ENCODE measurements at regions not wholly inside any gene's neighbourhood (a gene's known extent, or its start where the extent isn't known, plus 50 kb on each side); places are given as distances from the start of the nearest gene placed in this dataset.
A peak's percentile ranks its signal among the peaks of the same experiment; 100 is the strongest.

DNA sequence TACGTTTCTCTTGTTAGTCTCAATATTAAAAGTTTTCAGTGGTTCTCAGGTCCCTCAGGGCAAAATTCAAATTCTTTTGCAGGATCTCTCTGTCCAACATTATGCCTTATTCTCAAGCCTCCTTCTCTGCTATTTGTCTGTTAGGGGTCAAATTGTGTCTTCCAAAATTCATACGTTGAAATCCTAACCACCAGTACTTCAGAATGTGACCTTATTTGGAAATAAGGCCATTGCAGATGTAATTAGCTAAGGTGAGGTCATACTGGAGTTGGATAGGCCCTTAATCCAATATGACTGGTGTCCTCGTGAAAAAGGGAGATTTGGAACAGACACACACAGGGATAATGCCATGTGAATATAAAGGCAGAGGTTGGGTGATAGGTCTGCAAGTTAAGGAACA is 64.1 kb upstream of the ADGRF1 start:
- peak overlapping the region in 1 of 2 experiments; percentile 7; a peak in 1 of 4 replicates for H3K4me2 ChIP-seq (ENCODE audit: insufficient read depth in 1 of 2, low read depth in 2 of 2, low read length in 2 of 2)
- ChIA-PET POLR2A (ENCODE audit: partially characterized antibody) (interaction anchor here (0.8 kb wide), 1 partner anchor 95 kb away, joined by 3 read pairs; no protein-coding TSS in a partner anchor), CTCF (ENCODE audit: partially characterized antibody) (interaction anchor here (0.9 to 1.4 kb wide), 4 partner anchors 10 to 258 kb away, joined by 3 to 5 read pairs (median 4); no protein-coding TSS in a partner anchor)
- no peak overlapping the region for H3K4ac ChIP-seq (replicated peaks; ENCODE audit: insufficient read length, low read depth, low read length)
- FAIRE-seq, result no peak
- peak overlapping the region; percentile 91 for H2BK120ac ChIP-seq (replicated peaks; ENCODE audit: low read depth, low read length)
- no peaks in the 10 kb centered on the region for H3K27me3 ChIP-seq (replicated peaks in 1 of 4; ENCODE audit: control insufficient read depth in 3 of 4, extremely low read depth in 1 of 4, insufficient read depth in 3 of 4, low read length in 3 of 4)
- peak overlapping the region; percentile 84; the same call in 1 of the 2 replicates for H2AFZ ChIP-seq (ENCODE audit: low read length)
- peaks cover 4 to 12% (median 8%) of the 10 kb centered on the region in 4 experiments; a peak in 6 of 7 replicates for H3K4me1 ChIP-seq (replicated peaks in 1 of 4; ENCODE audit: control insufficient read depth in 3 of 4, insufficient read depth in 4 of 4, low read length in 3 of 4)
- no peaks in the 10 kb centered on the region for H3K9me3 ChIP-seq (ENCODE audit: insufficient read depth in 2 of 2, low read depth in 1 of 2, low read length in 1 of 2)
- WGBS, 2 experiments (ENCODE audit: extremely low coverage in 1 of 2, insufficient coverage in 1 of 2, insufficient read length in 1 of 2, insufficient replicate concordance in 2 of 2, low coverage in 1 of 2, low lambda C conversion rate in 2 of 2, missing lambda C conversion rate in 1 of 2), result 63% methylated on average over 3 of the region's 3 CpGs; no CpG with 5 or more reads in 1 of the 2 experiments
- TF ChIP-seq KDM5A (IDR thresholded peaks at IDR 0.05; ENCODE audit: low read length) (no peak), SRF (IDR thresholded peaks at IDR 0.05; ENCODE audit: low read depth, low read length) (0 out of 2 replicates have a peak, but pooled peaks have one; percentile 48)
- no peaks in the 10 kb centered on the region for H3K36me3 ChIP-seq (ENCODE audit: control insufficient read depth in 2 of 4, insufficient read depth in 4 of 4, low read length in 3 of 4)
- H4K91ac ChIP-seq (replicated peaks; ENCODE audit: insufficient read length, low read length), result peak overlapping the region; percentile 89
- no peak for DNase-seq (ENCODE audit: low read depth in 1 of 2, low spot score in 2 of 2)
- no peaks in the 10 kb centered on the region for H3K23me2 ChIP-seq (ENCODE audit: low read depth, low read length)
- H3K56ac ChIP-seq (replicated peaks; ENCODE audit: insufficient read length, low read depth, low read length), result no peak overlapping the region
- no peaks in the 10 kb centered on the region for H4K20me1 ChIP-seq (replicated peaks in 1 of 2; ENCODE audit: control insufficient read depth in 1 of 2, insufficient read depth in 2 of 2, low read length in 2 of 2)
- no peak overlapping the region for H4K5ac ChIP-seq (ENCODE audit: insufficient read length, low read depth, low read length)
- H3K14ac ChIP-seq (ENCODE audit: insufficient read length), result no peak overlapping the region
- no peak overlapping the region for H3K23ac ChIP-seq (ENCODE audit: insufficient read length)
- H3K4me3 ChIP-seq (ENCODE audit: extremely low read depth in 1 of 4, insufficient read depth in 2 of 4, low read depth in 3 of 4, low read length in 4 of 4), result peak overlapping the region in 1 of 4 experiments; percentile 1; a peak in 1 of 8 replicates
- peak overlapping the region; percentile 77; the same call in 1 of the 2 replicates for H3K27ac ChIP-seq (ENCODE audit: low read depth, low read length)
- peak overlapping the region; percentile 97; the same call in 1 of the 2 replicates for H2AK5ac ChIP-seq (ENCODE audit: low read depth, low read length)
- H4K8ac ChIP-seq (ENCODE audit: extremely low read depth, insufficient read depth, low read length), result no peak overlapping the region
- H2BK5ac ChIP-seq (ENCODE audit: low read depth, low read length), result peak overlapping the region; percentile 94; the same call in 1 of the 2 replicates
- H2BK20ac ChIP-seq (ENCODE audit: low read length), result peak overlapping the region; percentile 90; the same call in 1 of the 2 replicates
- peak overlapping the region; percentile 100 for H2BK12ac ChIP-seq (ENCODE audit: low read depth, low read length)
- H3K18ac ChIP-seq (ENCODE audit: extremely low read depth, low read length), result peak overlapping the region; percentile 81; the same call in 1 of the 2 replicates
- H3K79me1 ChIP-seq (ENCODE audit: low read depth, low read length), result no peaks in the 10 kb centered on the region
- H2BK15ac ChIP-seq (ENCODE audit: low read length), result 0 out of 2 replicates have a peak overlapping the region, but pooled peaks have one; percentile 37
- no peak overlapping the region for H3K9ac ChIP-seq (replicated peaks in 1 of 4; ENCODE audit: extremely low read depth in 1 of 4, low read depth in 3 of 4, low read length in 3 of 4)
- H3K79me2 ChIP-seq (ENCODE audit: control insufficient read depth in 1 of 2, insufficient read depth in 2 of 2, low read length in 2 of 2), result no peaks in the 10 kb centered on the region
